Stimulated activated CD4-positive, alpha-beta T cell treated with anti-CD3 and anti-CD28 coated beads, Interleukin-4, amount 100 ng/mL, for 24 hours (primary cell): ENCODE measurements at regions not wholly inside any gene's neighbourhood (a gene's known extent, or its start where the extent isn't known, plus 50 kb on each side); places are given as distances from the start of the nearest gene placed in this dataset.

Experiments
- DNase-seq: peaks from one replicate; pipeline ENCODE4 v3.0.0-alpha.2; 2020

GRCh38 chr17:52336796-52337195 is 178.3 kb upstream of the CA10 start:
- no peak for DNase-seq

DNA sequence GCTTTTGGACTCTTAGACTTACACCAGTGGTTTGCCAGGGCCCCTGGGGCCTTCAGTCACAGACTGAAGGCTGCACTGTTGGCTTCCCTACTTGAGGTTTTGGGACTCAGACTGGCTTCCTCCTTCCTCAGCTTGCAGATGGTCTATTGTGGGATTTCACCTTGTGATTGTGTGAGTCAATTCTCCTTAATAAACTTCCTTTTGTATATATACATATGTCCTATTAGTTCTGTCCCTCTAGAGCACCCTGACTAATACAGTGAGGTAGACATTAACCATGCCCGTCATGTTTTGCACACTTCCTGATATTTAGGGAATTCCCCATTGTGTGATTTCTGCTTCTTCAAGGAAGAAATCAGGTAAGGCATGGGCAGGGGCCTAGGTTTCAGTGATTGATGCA is 147.8 kb upstream of the CA10 start:
- DNase-seq, result no peak

GRCh38 chr17:52298881-52299280 is 140.4 kb upstream of the CA10 start:
- no peak for DNase-seq

DNA sequence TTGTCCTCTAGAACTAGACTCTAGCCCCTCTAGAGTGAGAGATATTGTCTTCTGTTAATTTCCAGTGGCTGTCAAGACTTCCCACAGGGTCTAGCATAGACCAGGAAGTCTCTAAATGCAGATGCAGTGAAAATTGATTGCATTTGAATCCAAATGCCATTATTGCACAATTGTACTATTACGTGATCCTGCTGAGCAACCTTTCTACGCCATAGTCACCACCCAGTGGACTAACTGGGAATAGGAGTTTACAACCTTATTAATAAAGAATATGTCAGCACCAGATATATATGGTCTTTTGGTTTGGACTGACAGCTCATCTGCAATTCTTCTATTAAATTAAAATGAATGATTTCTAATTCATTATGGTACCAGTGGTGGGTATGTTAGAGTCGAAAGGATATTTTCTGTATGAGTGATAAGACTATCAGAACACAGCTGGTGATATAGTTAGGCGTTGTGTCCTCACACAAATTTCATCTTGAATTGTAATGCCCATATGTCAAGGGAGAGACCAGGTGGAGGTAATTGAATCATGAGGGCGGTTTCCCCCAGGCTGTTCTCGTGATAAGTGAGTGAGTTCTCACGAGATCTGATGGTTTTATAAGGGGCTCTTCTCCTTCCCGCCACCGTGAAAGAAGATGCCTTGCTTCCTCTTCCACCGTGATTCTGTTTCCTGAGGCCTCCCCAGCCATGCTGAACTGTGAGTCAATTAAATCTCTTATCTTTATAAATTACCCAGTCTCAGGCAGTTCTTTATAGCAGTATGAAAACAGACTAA is 138.9 kb upstream of the CA10 start:
- no peak for DNase-seq

- no peak for DNase-seq
Observed at GRCh38 chr17:52294301-52294700, 135.8 kb upstream of the CA10 start.

DNA sequence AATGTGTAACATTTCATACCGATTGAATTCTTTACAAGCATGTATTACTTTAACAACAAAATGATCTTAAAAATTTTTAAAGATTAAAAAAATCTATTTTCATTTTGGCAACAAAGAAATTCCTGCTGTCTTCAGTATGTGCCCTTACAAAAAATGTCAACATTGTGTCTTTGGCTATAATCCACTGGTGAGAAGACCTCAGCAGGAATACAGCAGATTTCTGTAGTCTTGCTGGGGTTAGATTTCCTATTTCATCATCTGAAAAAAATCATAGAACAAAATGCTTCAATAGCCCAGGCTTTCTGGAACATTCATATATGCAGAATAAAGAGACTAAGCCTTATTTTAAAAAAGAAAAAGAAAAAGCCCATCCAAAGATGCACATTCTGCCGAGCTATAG is 129.1 kb upstream of the CA10 start:
- no peak for DNase-seq

DNA sequence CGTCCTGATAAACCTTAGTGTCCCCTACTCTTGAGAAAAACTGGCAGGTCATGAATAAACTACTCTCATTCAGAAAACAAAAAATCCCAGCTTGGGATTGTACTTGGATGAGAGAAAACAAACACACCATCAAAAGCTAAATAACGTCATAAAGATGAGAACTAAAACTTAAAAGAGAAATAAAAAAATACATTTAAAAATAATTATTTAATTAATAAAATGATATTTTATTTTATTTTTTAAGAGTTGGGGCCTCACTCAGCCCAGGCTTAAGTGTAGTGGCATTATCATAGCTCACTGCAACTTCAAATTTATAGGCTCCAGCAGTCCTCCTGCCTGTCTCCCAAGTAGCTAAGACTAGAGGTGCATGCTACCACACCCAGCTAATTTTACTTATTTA is 125.4 kb upstream of the CA10 start:
- no peak for DNase-seq

GRCh38 chr17:52276381-52277008 is 118.0 kb upstream of the CA10 start:
- DNase-seq, result no peak

DNA sequence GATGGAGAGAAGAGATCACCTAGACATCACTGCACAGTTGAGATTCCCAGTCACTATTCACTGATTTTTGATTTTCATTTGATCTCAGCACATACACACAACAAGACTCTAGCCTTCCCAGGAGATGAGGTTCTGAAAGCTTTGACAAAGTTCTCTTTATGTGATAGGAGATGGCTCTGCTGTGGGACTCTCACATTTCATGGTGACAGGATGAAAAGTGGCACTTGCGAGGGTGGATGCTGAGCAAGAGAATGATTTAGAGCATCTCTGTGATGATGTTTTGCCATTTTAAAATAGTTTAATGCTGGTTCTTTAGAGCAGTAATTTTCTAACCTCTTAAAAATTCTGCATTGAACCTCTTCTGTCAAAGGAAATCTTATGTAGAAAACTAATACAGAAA is 113.3 kb upstream of the CA10 start:
- no peak for DNase-seq

DNA sequence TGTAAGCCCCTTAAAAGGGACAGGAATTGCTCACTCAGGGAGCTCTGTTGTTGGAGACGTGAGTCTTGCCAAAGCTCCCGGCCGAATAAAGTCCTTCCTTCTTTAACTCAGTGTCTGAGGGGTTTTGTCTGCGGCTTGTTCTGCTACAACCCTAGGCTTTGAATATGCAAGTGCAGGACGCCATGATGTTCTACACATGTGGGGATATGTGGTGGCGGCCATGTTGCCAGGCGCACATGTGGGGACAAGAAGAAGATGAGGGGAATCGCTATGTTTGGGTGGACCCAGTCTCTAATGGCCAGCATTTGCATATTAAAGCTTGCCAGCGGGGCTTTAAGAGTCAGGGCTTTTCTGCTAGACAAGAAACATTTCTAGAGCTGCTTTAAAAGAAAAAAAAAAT is 96.8 kb upstream of the CA10 start:
- DNase-seq, result no peak

DNA sequence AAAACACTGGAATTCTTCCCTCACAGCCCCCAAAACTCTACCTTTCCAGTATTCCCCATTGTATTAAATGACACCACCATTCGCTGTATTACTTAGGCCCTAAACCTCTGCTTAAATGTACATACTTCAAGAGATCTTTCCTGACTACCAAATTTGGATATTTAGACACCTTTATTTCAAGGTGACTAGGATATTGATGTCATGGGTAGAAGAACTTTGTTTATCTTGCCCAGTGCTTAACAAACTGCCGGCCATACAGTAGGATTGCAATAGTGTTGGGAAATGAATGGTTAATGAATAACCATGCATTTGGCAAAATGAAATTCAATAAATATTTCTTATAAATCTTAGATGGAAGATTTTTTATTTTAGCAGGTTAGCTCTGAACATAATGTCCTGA is 86.2 kb upstream of the CA10 start:
- no peak for DNase-seq

DNA sequence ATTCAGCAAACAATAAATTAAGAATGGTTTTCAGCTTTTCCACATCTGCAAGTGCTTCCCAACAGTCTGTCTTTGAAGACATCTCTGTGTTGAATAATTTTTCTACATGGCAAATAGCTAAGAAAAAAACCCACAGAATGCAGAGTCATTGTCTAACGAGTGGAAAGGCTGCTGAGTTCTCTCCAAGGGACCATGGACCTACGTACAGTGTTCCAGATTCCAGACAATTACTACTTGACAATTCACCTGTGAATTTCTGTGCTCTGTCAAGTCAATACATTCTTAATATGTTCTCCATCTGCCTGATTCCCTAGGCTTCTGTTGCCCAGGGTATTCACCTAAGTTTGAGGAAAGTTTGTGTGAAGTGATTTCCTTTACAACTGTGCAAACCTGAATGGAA is 83.8 kb upstream of the CA10 start:
- no peak for DNase-seq

DNA sequence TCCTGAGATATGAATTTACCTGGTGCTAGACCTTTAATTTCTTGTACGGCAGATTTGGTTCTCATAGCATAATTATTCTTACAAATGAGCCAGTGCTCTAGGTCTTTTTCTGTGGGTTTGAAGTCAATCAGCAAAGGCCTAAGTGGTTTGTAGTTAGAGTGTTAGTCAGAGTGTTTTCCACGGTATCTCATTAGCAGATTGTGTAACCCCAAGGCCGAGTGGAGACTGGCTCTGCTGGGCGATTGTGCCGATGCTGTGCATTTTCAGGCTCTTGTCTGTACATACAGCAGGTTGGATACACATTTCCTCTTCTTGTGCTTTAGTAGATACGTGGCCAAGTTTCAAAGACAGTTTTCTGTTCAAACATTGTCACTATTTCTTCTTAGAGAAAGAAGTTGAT is 78.6 kb upstream of the CA10 start:
- DNase-seq, result no peak

DNA sequence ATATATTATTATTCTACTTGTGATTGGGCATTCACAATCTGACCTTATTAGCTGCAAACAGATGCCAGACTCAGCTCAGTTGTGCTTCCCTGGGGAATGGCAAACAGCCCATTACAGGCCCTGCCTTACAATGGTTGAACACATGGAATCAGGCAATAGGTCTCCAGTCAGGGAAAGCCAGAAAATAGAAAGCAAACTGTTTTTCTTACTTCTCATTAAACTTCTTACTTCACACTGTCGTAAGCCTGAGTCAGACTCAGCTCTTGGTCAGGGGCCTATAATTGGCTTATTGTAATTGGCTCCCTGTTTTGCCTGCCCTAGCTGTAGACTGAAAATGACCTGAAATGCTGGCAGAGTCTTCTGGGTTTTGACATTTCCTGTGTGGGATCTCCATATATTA is 77.0 kb upstream of the CA10 start:
- no peak for DNase-seq

DNA sequence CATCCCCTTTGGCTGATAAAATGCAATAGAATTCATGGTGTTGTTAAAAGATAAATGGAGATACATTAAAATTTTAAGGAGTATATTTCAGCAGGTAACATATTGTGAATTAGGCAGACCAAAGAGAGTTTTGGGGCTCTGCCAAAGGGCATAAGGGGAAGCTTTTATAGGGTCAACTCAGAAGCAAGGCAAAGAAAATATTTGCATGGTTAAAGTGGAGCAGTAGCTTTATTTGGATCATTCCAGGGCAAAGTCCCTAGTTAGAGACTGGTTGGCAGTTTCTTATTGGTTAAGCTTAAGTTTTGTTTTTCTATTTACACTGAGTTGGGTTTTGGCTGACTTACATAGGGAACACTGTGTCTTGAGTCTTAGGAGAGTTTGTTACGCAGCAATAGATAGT is 75.1 kb upstream of the CA10 start:
- DNase-seq, result no peak

GRCh38 chr17:52233176-52233575 is 74.7 kb upstream of the CA10 start:
- DNase-seq, result no peak

GRCh38 chr17:52228823-52229222 is 70.3 kb upstream of the CA10 start:
- no peak for DNase-seq

GRCh38 chr17:52227926-52228325 is 69.4 kb upstream of the CA10 start:
- no peak for DNase-seq

- no peak for DNase-seq
Observed at GRCh38 chr17:52213451-52213850, 54.9 kb upstream of the CA10 start.

DNA sequence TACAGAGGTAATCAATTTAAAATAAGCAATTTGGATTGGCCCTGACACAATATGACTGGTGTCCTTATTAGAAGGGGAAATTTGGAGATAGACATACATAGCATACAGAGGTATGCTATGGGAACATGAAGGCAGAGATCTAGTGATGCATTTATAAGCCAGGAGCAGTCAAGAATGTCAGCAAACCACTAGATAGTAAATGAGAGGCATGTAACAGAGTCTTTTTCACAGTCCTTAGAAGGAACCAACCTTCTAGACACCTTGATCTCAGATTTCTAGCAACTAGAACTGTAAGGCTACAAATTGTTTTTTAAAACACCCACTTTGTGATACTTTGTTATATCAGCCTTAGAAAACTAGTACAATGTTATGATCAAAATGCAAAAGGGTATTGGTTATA is 54.3 kb upstream of the CA10 start:
- DNase-seq, result no peak

DNA sequence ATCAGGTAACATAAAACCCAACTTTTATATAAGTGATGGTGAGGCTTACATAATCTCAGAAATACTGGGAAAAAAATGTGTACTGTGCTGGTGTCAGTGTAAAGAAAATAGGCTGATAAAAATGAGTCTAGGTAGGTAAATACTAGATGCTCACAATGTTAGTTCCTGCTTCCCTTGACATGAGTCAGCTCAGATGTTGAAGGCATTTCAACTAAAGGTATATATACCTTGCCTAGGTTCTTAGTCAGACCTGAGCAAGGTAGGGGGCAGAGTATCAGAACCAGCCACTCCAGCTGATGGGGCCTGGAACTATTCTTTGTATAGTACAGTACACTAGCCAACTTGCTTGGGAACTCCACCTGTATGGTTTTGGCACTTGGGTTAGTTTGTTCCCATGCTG is 51.0 kb upstream of the CA10 start:
- no peak for DNase-seq
